GM12878 (cell line): ENCODE measurements at regions not wholly inside any gene's neighbourhood (a gene's known extent, or its start where the extent isn't known, plus 50 kb on each side); places are given as distances from the start of the nearest gene placed in this dataset.
"Not testable (repeated sequence)": the region's sequence is repeated elsewhere in the genome, so short reads cannot be mapped to it uniquely, and the experiment has no call there.

Experiments
- ATAC-seq: fragments of 200-7000 bp; cut with Tn5 transposase; 3 replicates; pipeline ENCODE4 v1.9.1; 2020; ENCODE audit warnings: mild to moderate bottlenecking, moderate library complexity
- BruUV-seq: library from RNA; stranded (reverse); fragments of 400-500 nt; replicated peaks from 2 replicates; lab custom pipeline; 2021; lab: Mats Ljungman, UMichigan
- CTCF ChIA-PET: fragments of 300-600 bp; sonication (Branson Sonifier 250); formaldehyde crosslinking; extraction: SDS; loops from one replicate; lab custom pipeline; 2021; ENCODE audit warnings: inconsistent platforms; lab: Yijun Ruan, JAX
- POLR2A ChIA-PET: fragments of 350-600 bp; formaldehyde crosslinking; extraction: SDS; loops from one replicate; lab custom pipeline; 2021; ENCODE audit warnings: inconsistent platforms; lab: Charles Lee
- RAD21 ChIA-PET: fragments of 300-600 bp; sonication (Branson Sonifier 250); formaldehyde crosslinking; loops from one replicate; lab custom pipeline; 2023; ENCODE audit warnings: antibody characterized with exemption; ENCODE audit not compliant: unreplicated experiment; lab: Charles Lee
- SMC1A ChIA-PET: fragments of 300-600 bp; sonication (Branson Sonifier 250); formaldehyde crosslinking; loops from one replicate; lab custom pipeline; 2023; ENCODE audit not compliant: unreplicated experiment, uncharacterized antibody; lab: Charles Lee
- DNase-seq: peaks from one replicate; pipeline ENCODE4 v3.0.0-alpha.2; 2011; ENCODE audit warnings: low read depth, low spot score
- FAIRE-seq: peaks from 3 replicates; lab custom pipeline; 2011; peaks lifted over from hg19 to GRCh38; lab: Jason Lieb, UNC
- H2AFZ ChIP-seq: 2 replicates; pipeline ENCODE4 v1.6.0; 2011; ENCODE audit warnings: low read depth, low read length, control low read depth; ENCODE audit not compliant: control insufficient read depth
- H3K27ac ChIP-seq: 2 replicates; pipeline ENCODE4 v1.5.1; 2011; ENCODE audit warnings: control low read depth; ENCODE audit not compliant: control insufficient read depth, insufficient read depth
- H3K27me3 ChIP-seq, 2 experiments: replicated peaks in 1 of 2; 2 replicates each; pipeline versions ENCODE4 v1.6.0 to v1.6.1; 2011; ENCODE audit warnings: low read length in 1 of 2; ENCODE audit not compliant: control insufficient read depth in 2 of 2, insufficient read depth in 2 of 2
- H3K36me3 ChIP-seq, 2 experiments: 2 replicates each; pipeline ENCODE4 v1.5.1; 2011; ENCODE audit warnings: low read length in 1 of 2; ENCODE audit not compliant: control insufficient read depth in 2 of 2, insufficient read depth in 2 of 2
- H3K4me1 ChIP-seq: 2 replicates; pipeline ENCODE4 v1.6.1; 2011; ENCODE audit warnings: mild to moderate bottlenecking, low read length, moderate library complexity, mixed read lengths; ENCODE audit not compliant: control insufficient read depth, insufficient read depth
- H3K4me2 ChIP-seq: 2 replicates; pipeline ENCODE4 v1.6.0; 2011; ENCODE audit warnings: control low read depth; ENCODE audit not compliant: control insufficient read depth, insufficient read depth
- H3K4me3 ChIP-seq: fragments of 200-600 bp; sonication (generic); 2 replicates; pipeline ENCODE4 v1.5.1; 2016
- H3K79me2 ChIP-seq: 2 replicates; pipeline ENCODE4 v1.6.0; 2011; ENCODE audit warnings: low read length; ENCODE audit not compliant: control insufficient read depth, insufficient read depth
- H3K9ac ChIP-seq: 2 replicates; pipeline ENCODE4 v1.8.0; 2011; ENCODE audit warnings: low read length, control low read depth, mixed read lengths; ENCODE audit not compliant: control insufficient read depth, insufficient read depth
- H3K9me3 ChIP-seq: replicated peaks from 3 replicates; pipeline ENCODE4 v1.5.1; 2011; ENCODE audit warnings: mild to moderate bottlenecking, low read length; ENCODE audit not compliant: control insufficient read depth, insufficient read depth
- H4K20me1 ChIP-seq: 2 replicates; pipeline ENCODE4 v1.6.0; 2011; ENCODE audit not compliant: control insufficient read depth, insufficient read depth
- BACH1 ChIP-seq: fragments of 450-650 bp; IDR thresholded peaks from 2 replicates; pipeline ENCODE4 v1.6.1; 2017; ENCODE audit warnings: mild to moderate bottlenecking, borderline replicate concordance
- EP300 ChIP-seq, 2 experiments: fragments of 150-350 bp in 1 of 2; IDR thresholded peaks; 2 replicates each; pipeline ENCODE4 v1.6.1; 2011 to 2012; ENCODE audit warnings: low read depth in 2 of 2, low read length in 2 of 2, borderline replicate concordance in 1 of 2, improper control_type of control experiment in 1 of 2, inconsistent platforms in 1 of 2; ENCODE audit not compliant: control insufficient read depth in 1 of 2
- HCFC1 ChIP-seq: fragments of 150-350 bp; IDR thresholded peaks from 2 replicates; pipeline ENCODE4 v1.6.1; 2014; ENCODE audit warnings: low read length
- HDAC2 ChIP-seq: fragments of 200-600 bp; sonication (generic); IDR thresholded peaks from 2 replicates; pipeline ENCODE4 v1.6.1; 2017
- POLR2AphosphoS2 ChIP-seq: IDR thresholded peaks from 2 replicates; pipeline ENCODE4 v1.6.1; 2011; ENCODE audit warnings: low read depth, mild to moderate bottlenecking, low read length, improper control_type of control experiment, moderate library complexity
- TCF12 ChIP-seq: IDR thresholded peaks from 2 replicates; pipeline ENCODE4 v1.6.1; 2011; ENCODE audit warnings: low read depth, mild to moderate bottlenecking, low read length
- TCF3 ChIP-seq: IDR thresholded peaks from 2 replicates; pipeline ENCODE4 v1.6.1; 2012; ENCODE audit warnings: low read depth, mild to moderate bottlenecking, low read length, borderline replicate concordance; ENCODE audit not compliant: insufficient read depth
- TCF7 ChIP-seq: IDR thresholded peaks from 2 replicates; pipeline ENCODE4 v1.6.1; 2014; ENCODE audit warnings: antibody characterized with exemption, borderline replicate concordance
- WGBS: methylation state at CpG from one replicate; pipeline ENCODE4 v1.1.6; 2016; ENCODE audit warnings: low lambda C conversion rate; ENCODE audit not compliant: insufficient replicate concordance, insufficient coverage; ENCODE audit errors: missing lambda C conversion rate; 5-methylcytosine and 5-hydroxymethylcytosine counted together
- in situ Hi-C: fragments of 300-500 bp; cut with MboI; formaldehyde crosslinking; loops from 9 replicates; pipeline ENCODE4 v1.14.3; 2018; ENCODE audit warnings: mixed read lengths
- intact Hi-C: fragments of 100-400 bp; cut with micrococcal nuclease; formaldehyde crosslinking; loops from one replicate; pipeline ENCODE4 v1.14.2; 2022; ENCODE audit not compliant: unreplicated experiment
- TF ChIP-seq, protein P1 (sequence below): fragments of 450-650 bp; IDR thresholded peaks from 2 replicates; pipeline ENCODE4 v1.6.1; 2017; ENCODE audit warnings: mild to moderate bottlenecking, low read depth, inconsistent platforms; ENCODE audit not compliant: poor library complexity, severe bottlenecking
- TF ChIP-seq, protein P2 (sequence below): fragments of 450-650 bp; IDR thresholded peaks from 2 replicates; pipeline ENCODE4 v1.6.1; 2014; ENCODE audit warnings: mild to moderate bottlenecking
- TF ChIP-seq, protein P3 (sequence below): fragments of 450-650 bp; IDR thresholded peaks from 2 replicates; pipeline ENCODE4 v1.6.1; 2017; ENCODE audit warnings: mild to moderate bottlenecking

DNA sequence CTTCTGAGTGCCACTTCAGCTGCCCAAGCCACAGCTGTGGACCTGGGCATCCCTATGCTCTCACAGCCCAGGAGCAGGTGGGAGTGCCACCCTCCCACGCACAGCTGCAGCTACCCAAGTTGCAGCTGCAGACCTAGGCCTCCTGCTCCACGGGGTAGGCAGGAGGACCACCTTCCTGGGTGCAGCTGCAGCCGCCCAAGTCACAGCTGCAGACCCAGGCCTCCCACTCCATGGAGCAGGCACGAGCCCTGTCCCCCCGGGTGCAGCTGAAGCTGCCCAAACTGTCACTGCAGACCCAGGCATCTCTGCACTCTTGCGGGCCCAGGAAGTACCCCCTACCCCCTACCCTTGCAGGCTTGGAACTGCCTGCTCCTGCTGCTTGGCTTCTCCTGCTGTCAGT is 260.2 kb downstream of the XPNPEP1 start (continued):
- TF ChIP-seq, protein P1, sequence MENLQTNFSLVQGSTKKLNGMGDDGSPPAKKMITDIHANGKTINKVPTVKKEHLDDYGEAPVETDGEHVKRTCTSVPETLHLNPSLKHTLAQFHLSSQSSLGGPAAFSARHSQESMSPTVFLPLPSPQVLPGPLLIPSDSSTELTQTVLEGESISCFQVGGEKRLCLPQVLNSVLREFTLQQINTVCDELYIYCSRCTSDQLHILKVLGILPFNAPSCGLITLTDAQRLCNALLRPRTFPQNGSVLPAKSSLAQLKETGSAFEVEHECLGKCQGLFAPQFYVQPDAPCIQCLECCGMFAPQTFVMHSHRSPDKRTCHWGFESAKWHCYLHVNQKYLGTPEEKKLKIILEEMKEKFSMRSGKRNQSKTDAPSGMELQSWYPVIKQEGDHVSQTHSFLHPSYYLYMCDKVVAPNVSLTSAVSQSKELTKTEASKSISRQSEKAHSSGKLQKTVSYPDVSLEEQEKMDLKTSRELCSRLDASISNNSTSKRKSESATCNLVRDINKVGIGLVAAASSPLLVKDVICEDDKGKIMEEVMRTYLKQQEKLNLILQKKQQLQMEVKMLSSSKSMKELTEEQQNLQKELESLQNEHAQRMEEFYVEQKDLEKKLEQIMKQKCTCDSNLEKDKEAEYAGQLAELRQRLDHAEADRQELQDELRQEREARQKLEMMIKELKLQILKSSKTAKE: no peak
- TF ChIP-seq TCF3 (no peak), POLR2AphosphoS2 (no peak), EP300 (IDR thresholded peaks at IDR 0.05; ENCODE audit: borderline replicate concordance in 1 of 2, control insufficient read depth in 1 of 2, low read depth in 2 of 2, low read length in 2 of 2) (no peak), TCF12 (no peak), HCFC1 (no peak), HDAC2 (no peak), TCF7 (no peak), BACH1 (no peak)
- TF ChIP-seq, protein P2, sequence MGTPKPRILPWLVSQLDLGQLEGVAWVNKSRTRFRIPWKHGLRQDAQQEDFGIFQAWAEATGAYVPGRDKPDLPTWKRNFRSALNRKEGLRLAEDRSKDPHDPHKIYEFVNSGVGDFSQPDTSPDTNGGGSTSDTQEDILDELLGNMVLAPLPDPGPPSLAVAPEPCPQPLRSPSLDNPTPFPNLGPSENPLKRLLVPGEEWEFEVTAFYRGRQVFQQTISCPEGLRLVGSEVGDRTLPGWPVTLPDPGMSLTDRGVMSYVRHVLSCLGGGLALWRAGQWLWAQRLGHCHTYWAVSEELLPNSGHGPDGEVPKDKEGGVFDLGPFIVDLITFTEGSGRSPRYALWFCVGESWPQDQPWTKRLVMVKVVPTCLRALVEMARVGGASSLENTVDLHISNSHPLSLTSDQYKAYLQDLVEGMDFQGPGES: no peak
- TF ChIP-seq, protein P3, sequence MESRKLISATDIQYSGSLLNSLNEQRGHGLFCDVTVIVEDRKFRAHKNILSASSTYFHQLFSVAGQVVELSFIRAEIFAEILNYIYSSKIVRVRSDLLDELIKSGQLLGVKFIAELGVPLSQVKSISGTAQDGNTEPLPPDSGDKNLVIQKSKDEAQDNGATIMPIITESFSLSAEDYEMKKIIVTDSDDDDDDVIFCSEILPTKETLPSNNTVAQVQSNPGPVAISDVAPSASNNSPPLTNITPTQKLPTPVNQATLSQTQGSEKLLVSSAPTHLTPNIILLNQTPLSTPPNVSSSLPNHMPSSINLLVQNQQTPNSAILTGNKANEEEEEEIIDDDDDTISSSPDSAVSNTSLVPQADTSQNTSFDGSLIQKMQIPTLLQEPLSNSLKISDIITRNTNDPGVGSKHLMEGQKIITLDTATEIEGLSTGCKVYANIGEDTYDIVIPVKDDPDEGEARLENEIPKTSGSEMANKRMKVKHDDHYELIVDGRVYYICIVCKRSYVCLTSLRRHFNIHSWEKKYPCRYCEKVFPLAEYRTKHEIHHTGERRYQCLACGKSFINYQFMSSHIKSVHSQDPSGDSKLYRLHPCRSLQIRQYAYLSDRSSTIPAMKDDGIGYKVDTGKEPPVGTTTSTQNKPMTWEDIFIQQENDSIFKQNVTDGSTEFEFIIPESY: no peak

DNA sequence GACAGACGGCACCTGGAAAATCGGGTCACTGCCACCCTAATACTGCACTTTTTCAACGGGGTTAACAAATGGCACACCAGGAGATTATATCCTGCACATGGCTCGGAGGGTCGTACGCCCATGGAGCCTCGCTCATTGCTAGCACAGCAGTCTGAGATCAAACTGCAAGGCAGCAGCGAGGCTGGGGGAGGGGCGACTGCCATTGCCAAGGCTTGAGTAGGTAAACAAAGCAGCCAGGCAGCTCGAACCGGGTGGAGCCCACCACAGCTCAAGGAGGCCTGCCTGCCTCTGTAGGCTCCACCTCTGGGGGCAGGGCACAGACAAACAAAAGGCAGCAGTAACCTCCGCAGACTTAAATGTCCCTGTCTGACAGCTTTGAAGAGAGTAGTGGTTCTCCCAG is 270.7 kb downstream of the XPNPEP1 start:
- H4K20me1 ChIP-seq, DNase-seq, H3K27ac ChIP-seq, H3K27me3 ChIP-seq, H3K9ac ChIP-seq, H3K4me2 ChIP-seq, H3K4me3 ChIP-seq, in situ Hi-C loops, SMC1A ChIA-PET, CTCF ChIA-PET, H3K4me1 ChIP-seq, H2AFZ ChIP-seq, ATAC-seq, FAIRE-seq, RAD21 ChIA-PET, POLR2A ChIA-PET, H3K36me3 ChIP-seq, H3K79me2 ChIP-seq, H3K9me3 ChIP-seq, intact Hi-C loops, BruUV-seq: not testable (repeated sequence)
- 22% methylated on average over 12 of the region's 12 CpGs for WGBS
